ENCODE measurements at regions not wholly inside any gene's neighbourhood (a gene's known extent, or its start where the extent isn't known, plus 50 kb on each side); places are given as distances from the start of the nearest gene placed in this dataset.

DNA sequence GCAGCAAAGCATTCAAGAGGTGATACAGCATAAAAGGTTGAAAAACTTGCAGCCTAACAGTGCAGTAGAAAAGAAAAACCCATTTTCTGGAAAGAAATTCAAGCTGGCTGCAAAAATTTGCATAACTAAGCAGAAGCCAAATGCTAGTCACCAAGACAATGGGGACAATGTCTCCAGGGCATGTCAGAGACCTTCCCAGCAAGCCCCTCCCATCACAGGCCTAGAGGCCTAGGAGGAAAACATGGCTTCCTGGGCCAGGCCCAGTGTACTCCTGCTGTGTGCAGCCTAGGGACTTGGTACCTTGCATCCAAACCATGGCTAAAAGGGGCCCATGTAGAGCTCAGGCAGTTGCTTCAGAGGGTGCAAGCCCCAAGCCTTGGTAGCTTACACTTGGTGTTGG lies 405.1 kb upstream of the CYRIA start:
- TF ChIP-seq CTCF (IDR thresholded peaks at IDR 0.05): no peak
- no peak for ATAC-seq (ENCODE audit: low FRiP score)
- DNase-seq (ENCODE audit: low spot score): no peak

DNA sequence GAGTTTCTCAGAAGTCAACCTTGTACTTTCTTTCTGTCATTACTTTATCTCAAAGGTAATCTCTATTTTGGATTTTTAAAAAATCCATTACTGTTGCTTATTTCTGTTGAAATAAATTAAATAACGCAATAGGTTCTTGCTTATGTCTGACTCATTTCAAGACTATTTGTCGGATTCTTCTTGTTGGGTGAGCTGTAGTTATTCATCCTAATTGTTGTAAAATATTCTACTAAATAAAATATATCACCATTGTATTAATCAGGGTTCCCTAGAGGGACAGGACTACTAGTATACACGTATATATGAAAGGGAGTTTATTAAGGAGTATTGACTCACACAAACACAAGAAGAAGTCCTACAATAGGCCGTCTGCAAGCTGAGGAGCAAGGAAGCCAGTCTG lies 403.9 kb upstream of the CYRIA start:
- DNase-seq (ENCODE audit: low spot score) (no peak), ATAC-seq (ENCODE audit: low FRiP score) (no peak)
- TF ChIP-seq CTCF (IDR thresholded peaks at IDR 0.05): no peak

DNA sequence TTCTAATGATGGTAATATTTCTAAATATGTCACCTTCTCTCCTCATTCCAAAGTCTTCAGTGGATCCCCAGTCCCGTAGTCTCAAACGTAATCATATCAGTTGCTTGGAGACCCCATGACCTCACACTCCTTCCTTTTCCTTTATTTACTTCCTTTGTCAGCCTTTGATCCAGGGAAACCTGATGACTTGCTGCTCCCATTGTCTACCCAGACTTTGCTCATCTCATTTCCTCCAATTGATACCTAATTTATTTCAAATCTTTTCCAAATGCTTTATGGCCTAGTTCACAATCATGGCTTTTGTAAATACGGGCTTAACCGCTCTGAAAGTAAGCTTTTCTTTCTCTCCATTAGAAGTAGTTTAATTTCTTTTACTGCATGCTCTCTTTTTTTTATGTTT lies 402.4 kb upstream of the CYRIA start:
- ATAC-seq (ENCODE audit: low FRiP score) (no peak), DNase-seq (ENCODE audit: low spot score) (no peak)
- TF ChIP-seq CTCF (IDR thresholded peaks at IDR 0.05): no peak

DNA sequence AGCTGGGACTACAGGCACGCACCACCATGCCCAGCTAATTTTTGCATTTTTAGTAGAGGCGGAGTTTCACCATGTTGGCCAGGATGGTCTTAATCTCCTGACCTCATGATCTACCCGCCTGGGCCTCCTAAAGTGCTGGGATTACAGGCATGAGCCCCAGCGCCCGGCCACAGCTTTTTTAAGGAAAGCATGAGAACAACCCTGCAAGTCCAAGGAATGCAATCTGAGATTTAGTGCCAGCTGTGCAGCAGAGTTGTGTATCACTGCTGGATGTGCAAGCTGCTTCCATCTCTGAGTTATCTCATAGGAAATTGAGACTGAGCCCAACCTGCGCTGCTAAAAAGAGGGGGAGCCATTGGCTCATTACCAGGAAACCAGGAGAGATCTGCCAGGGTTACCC lies 399.9 kb upstream of the CYRIA start:
- TF ChIP-seq CTCF (IDR thresholded peaks at IDR 0.05): no peak
- no peak for DNase-seq (ENCODE audit: low spot score)
- no peak for ATAC-seq (ENCODE audit: low FRiP score)

GRCh38 chr2:17061028-17061427 lies 395.4 kb upstream of the CYRIA start:
- TF ChIP-seq CTCF (IDR thresholded peaks at IDR 0.05): no peak
- DNase-seq (ENCODE audit: low spot score) (no peak), ATAC-seq (ENCODE audit: low FRiP score) (no peak)

GRCh38 chr2:17059458-17059857 lies 393.8 kb upstream of the CYRIA start:
- DNase-seq (ENCODE audit: low spot score) (no peak), ATAC-seq (ENCODE audit: low FRiP score) (no peak)
- no peak for TF ChIP-seq CTCF (IDR thresholded peaks at IDR 0.05)

DNA sequence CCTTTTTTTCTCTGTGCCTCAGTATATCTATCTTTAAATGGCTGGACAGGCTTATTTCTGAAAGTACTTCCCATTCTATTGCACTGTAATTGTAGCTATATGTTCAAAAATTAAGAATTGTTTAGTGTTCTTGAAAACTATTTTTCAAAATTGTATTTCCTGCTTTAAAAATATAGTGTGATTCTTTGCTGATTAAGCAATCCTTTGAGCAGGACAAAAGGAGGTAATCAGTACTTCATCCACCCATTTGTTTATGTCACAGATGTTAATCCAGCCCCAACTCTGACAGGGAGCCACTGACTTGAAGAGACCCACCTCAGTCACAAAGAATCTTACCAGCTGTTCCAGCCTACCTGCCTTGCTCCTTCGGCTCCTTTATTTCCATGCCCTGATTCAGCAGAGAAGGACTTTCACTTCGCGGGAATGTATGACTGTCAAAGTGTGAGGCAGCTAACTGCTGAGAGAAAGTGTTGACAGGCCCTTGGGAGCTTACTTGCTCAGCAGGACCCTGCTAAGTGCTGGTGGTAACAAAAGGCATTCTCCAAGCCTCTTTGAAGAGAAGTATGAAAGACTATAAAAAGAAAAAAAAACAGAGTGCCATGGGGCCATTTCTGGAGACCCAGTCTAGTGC lies 393.3 kb upstream of the CYRIA start:
- no peak for TF ChIP-seq CTCF (IDR thresholded peaks at IDR 0.05)
- ATAC-seq (ENCODE audit: low FRiP score): no peak
- no peak for DNase-seq (ENCODE audit: low spot score)
